B cell (primary cell): ENCODE measurements at regions not wholly inside any gene's neighbourhood (a gene's known extent, or its start where the extent isn't known, plus 50 kb on each side); places are given as distances from the start of the nearest gene placed in this dataset.

ENCODE experiments used
- ATAC-seq: fragments of 200-7000 bp; cut with Tn5 transposase; one replicate; pipeline ENCODE4 v1.10.0; 2021; ENCODE audit warnings: low read depth, mild to moderate bottlenecking, moderate number of reproducible peaks, moderate library complexity
- CTCF ChIA-PET: fragments of 350-600 bp; sonication (Branson Sonifier 250); formaldehyde crosslinking; loops from one replicate; lab custom pipeline; 2021; ENCODE audit warnings: antibody characterized with exemption, inconsistent platforms; lab: Charles Lee
- POLR2A ChIA-PET: fragments of 350-600 bp; sonication (Branson Sonifier 250); formaldehyde crosslinking; loops from one replicate; lab custom pipeline; 2021; ENCODE audit warnings: antibody characterized with exemption; lab: Charles Lee
- DNase-seq: peaks from one replicate; pipeline ENCODE4 v3.0.0; 2013
- H2AFZ ChIP-seq: 2 replicates; pipeline ENCODE4 v1.6.1; 2012; ENCODE audit warnings: mild to moderate bottlenecking, low read depth, low read length; ENCODE audit not compliant: insufficient read depth, poor library complexity, severe bottlenecking
- H3K27ac ChIP-seq, 2 donors: 1 replicate in 1 of 2; 2 replicates in 1 of 2; pipeline ENCODE4 v1.5.1; 2012 to 2013; ENCODE audit warnings: low read length in 2 of 2, mild to moderate bottlenecking in 2 of 2, moderate library complexity in 1 of 2
- H3K27me3 ChIP-seq, 4 experiments: fragments of 200-600 bp in 1 of 4; sonication (generic) in 1 of 4; replicated peaks in 1 of 4; 1 replicate in 2 of 4; 2 replicates in 2 of 4; pipeline versions ENCODE4 v1.6.1 to v1.7.0; 2013 to 2016; ENCODE audit warnings: low read length in 3 of 4, mild to moderate bottlenecking in 2 of 4, mixed read lengths in 1 of 4, moderate library complexity in 1 of 4; ENCODE audit not compliant: insufficient read depth in 4 of 4, control insufficient read depth in 3 of 4; ENCODE audit errors: control extremely low read depth in 1 of 4
- H3K36me3 ChIP-seq, 2 experiments: replicated peaks in 1 of 2; 1 replicate in 1 of 2; 2 replicates in 1 of 2; pipeline versions ENCODE4 v1.6.1 to v1.7.1; 2013; ENCODE audit warnings: low read length in 1 of 2; ENCODE audit not compliant: insufficient read depth in 2 of 2, control insufficient read depth in 1 of 2; ENCODE audit errors: control extremely low read depth in 1 of 2, extremely low read depth in 1 of 2
- H3K4me1 ChIP-seq, 2 donors: fragments of 200-600 bp in 1 of 2; sonication (generic) in 1 of 2; 1 replicate in 1 of 2; 2 replicates in 1 of 2; pipeline versions ENCODE4 v1.5.1 to v1.6.1; 2013 to 2017; ENCODE audit warnings: low read length in 2 of 2; ENCODE audit not compliant: control insufficient read depth in 2 of 2, insufficient read depth in 2 of 2
- H3K4me2 ChIP-seq: replicated peaks from 2 replicates; pipeline ENCODE3; 2012; ENCODE audit warnings: mild to moderate bottlenecking, low read depth, low read length; ENCODE audit not compliant: poor library complexity, severe bottlenecking
- H3K4me3 ChIP-seq, 5 experiments: fragments of 200-600 bp in 1 of 5; sonication (generic) in 1 of 5; 1 replicate in 3 of 5; 2 replicates in 2 of 5; pipeline versions ENCODE4 v1.5.1 to v1.7.0; 2011 to 2016; ENCODE audit warnings: low read length in 4 of 5, mild to moderate bottlenecking in 4 of 5, low read depth in 2 of 5, control low read depth in 1 of 5, moderate library complexity in 1 of 5; ENCODE audit not compliant: insufficient read depth in 1 of 5; ENCODE audit errors: control extremely low read depth in 1 of 5, extremely low read depth in 1 of 5
- H3K79me2 ChIP-seq: fragments of 200-600 bp; sonication (generic); one replicate; pipeline ENCODE4 v1.6.0; 2016; ENCODE audit warnings: low read length; ENCODE audit not compliant: control insufficient read depth, insufficient read depth
- H3K9ac ChIP-seq: fragments of 200-600 bp; sonication (generic); 2 replicates; pipeline ENCODE4 v1.6.1; 2017; ENCODE audit warnings: mild to moderate bottlenecking, low read length, moderate library complexity
- H3K9me3 ChIP-seq, 3 donors: one replicate each; pipeline versions ENCODE4 v1.6.1 to v1.7.1; 2013; ENCODE audit warnings: low read length in 2 of 3; ENCODE audit not compliant: control insufficient read depth in 2 of 3, insufficient read depth in 1 of 3; ENCODE audit errors: control extremely low read depth in 1 of 3
- H4K20me1 ChIP-seq: 2 replicates; pipeline ENCODE4 v1.6.0; 2012; ENCODE audit warnings: mild to moderate bottlenecking, low read length; ENCODE audit not compliant: insufficient read depth, control insufficient read depth, poor library complexity, severe bottlenecking
- H3K27ac Mint-ChIP-seq: one replicate; pipeline ENCODE4 v1.8.0; 2021; ENCODE audit warnings: mixed read lengths
- H3K27me3 Mint-ChIP-seq: one replicate; pipeline ENCODE4 v1.8.0; 2021; ENCODE audit warnings: mixed read lengths
- H3K4me1 Mint-ChIP-seq: one replicate; pipeline ENCODE4 v1.8.0; 2021; ENCODE audit warnings: mixed read lengths
- H3K4me3 Mint-ChIP-seq: one replicate; pipeline ENCODE4 v1.8.0; 2021; ENCODE audit warnings: mixed read lengths
- H3K9me3 Mint-ChIP-seq: one replicate; pipeline ENCODE4 v1.8.0; 2022; ENCODE audit warnings: mixed read lengths; ENCODE audit not compliant: insufficient read depth
- EZH2 ChIP-seq: IDR thresholded peaks from 2 replicates; pipeline ENCODE4 v1.6.1; 2012; ENCODE audit warnings: borderline replicate concordance, low read depth, mild to moderate bottlenecking, moderate library complexity, low read length; ENCODE audit not compliant: insufficient read depth, poor library complexity, severe bottlenecking
- WGBS: methylation state at CpG from one replicate; pipeline ENCODE4 v1.1.5; 2013; ENCODE audit warnings: missing lambda C conversion rate; ENCODE audit not compliant: insufficient coverage; 5-methylcytosine and 5-hydroxymethylcytosine counted together
- intact Hi-C: fragments of 100-400 bp; cut with micrococcal nuclease; formaldehyde crosslinking; loops from one replicate; pipeline ENCODE4 v1.10.0; 2022
- TF ChIP-seq, protein P1 (sequence below): fragments of 200-600 bp; IDR thresholded peaks from one replicate; pipeline ENCODE4 v1.8.0; 2022; ENCODE audit warnings: antibody characterized with exemption, mild to moderate bottlenecking

DNA sequence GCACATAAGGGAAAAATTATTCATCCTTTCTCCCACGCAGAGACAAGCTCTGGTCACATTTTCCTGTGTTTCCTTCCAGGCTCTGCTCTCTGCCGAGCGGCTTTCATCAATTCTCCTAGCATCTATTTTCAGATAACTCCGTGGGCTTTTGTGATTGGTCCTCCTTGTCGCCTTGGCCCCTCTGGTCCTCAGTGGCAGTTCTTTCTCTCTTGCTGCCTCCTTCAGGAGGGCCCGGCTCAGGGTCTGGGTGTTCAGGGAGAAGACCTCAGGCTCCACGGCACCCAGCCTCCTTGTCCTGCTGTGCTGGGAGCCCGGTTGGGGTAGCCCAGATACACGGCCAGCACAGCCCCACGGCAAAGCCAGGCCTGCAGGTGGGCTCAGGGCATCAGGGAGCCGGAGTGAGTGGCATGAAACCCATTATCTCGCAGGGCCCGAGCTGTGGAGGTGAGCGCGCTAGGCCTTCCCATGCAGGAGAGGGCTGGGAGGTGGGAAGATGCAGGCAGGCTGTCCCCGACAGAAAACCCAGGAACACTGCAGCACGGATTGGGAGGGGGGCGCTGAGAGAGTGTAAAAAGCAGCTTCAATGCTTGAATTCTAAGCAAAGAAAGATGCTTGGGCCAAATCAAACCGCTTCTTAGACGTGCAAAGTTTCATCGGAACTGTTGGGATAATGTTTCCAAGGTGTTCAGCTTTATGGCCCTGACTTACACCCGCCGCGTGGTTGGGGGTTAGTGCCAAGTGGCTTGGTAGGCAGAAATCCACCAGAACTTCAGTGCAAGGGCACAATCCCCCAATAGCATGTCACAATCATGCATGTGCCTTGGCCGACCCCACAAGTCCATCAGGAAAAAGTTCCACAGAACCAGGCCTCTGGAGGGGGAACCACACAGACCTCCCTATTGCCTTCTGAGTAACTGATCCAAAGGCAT is 81.9 kb upstream of the WNT7B start:
- no peak overlapping the region for H3K4me3 Mint-ChIP-seq

More for the DNA sequence above, 81.9 kb upstream of the WNT7B start:
- Histone ChIP-seq H3K36me3 (no peaks in the 10 kb centered on the region), H3K4me1 (peaks cover 27 to 45% of the 10 kb centered on the region in 2 donors), H3K9ac (no peak overlapping the region), H4K20me1 (peaks cover 18% of the 10 kb centered on the region), H3K79me2 (peaks cover 59% of the 10 kb centered on the region), H2AFZ (peak overlapping the region; percentile 43), H3K27ac (peak overlapping the region; percentile 57 to 89), H3K27me3 (no peaks in the 10 kb centered on the region), H3K4me2 (peak overlapping the region; percentile 71), H3K4me3 (no peak overlapping the region), H3K9me3 (no peaks in the 10 kb centered on the region)
- ChIA-PET POLR2A (interaction anchor here (0.6 to 1.0 kb wide), 3 partner anchors 12 to 1987 kb away, joined by 3 to 5 read pairs (median 5); no protein-coding TSS in a partner anchor), CTCF (interaction anchor here (0.9 to 1.8 kb wide), 4 partner anchors 22 to 58 kb away, joined by 3 to 6 read pairs (median 3); no protein-coding TSS in a partner anchor)
- Mint-ChIP-seq H3K9me3 (no peaks in the 10 kb centered on the region), H3K4me1 (peaks cover 47% of the 10 kb centered on the region), H3K27ac (peak overlapping the region; percentile 73), H3K27me3 (no peaks in the 10 kb centered on the region)
- no peak for DNase-seq
- WGBS = 94% methylated on average over 21 of the region's 25 CpGs
- no peak for ATAC-seq
- intact Hi-C loops = loop anchor here (1.0 to 5.0 kb wide), 4 partner anchors 14 to 58 kb away; no protein-coding TSS in a partner anchor
- TF ChIP-seq, protein P1, sequence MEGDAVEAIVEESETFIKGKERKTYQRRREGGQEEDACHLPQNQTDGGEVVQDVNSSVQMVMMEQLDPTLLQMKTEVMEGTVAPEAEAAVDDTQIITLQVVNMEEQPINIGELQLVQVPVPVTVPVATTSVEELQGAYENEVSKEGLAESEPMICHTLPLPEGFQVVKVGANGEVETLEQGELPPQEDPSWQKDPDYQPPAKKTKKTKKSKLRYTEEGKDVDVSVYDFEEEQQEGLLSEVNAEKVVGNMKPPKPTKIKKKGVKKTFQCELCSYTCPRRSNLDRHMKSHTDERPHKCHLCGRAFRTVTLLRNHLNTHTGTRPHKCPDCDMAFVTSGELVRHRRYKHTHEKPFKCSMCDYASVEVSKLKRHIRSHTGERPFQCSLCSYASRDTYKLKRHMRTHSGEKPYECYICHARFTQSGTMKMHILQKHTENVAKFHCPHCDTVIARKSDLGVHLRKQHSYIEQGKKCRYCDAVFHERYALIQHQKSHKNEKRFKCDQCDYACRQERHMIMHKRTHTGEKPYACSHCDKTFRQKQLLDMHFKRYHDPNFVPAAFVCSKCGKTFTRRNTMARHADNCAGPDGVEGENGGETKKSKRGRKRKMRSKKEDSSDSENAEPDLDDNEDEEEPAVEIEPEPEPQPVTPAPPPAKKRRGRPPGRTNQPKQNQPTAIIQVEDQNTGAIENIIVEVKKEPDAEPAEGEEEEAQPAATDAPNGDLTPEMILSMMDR = no peak
- no peak for TF ChIP-seq EZH2
